Activated CD8-positive, alpha-beta memory T cell treated with anti-CD3 and anti-CD28 coated beads, Interleukin-2, amount 50 U/mL, for 4 hours (primary cell): ENCODE measurements at regions not wholly inside any gene's neighbourhood (a gene's known extent, or its start where the extent isn't known, plus 50 kb on each side); places are given as distances from the start of the nearest gene placed in this dataset.

Source experiments
- DNase-seq: peaks from one replicate; pipeline ENCODE4 v3.0.0-alpha.2; 2020

DNA sequence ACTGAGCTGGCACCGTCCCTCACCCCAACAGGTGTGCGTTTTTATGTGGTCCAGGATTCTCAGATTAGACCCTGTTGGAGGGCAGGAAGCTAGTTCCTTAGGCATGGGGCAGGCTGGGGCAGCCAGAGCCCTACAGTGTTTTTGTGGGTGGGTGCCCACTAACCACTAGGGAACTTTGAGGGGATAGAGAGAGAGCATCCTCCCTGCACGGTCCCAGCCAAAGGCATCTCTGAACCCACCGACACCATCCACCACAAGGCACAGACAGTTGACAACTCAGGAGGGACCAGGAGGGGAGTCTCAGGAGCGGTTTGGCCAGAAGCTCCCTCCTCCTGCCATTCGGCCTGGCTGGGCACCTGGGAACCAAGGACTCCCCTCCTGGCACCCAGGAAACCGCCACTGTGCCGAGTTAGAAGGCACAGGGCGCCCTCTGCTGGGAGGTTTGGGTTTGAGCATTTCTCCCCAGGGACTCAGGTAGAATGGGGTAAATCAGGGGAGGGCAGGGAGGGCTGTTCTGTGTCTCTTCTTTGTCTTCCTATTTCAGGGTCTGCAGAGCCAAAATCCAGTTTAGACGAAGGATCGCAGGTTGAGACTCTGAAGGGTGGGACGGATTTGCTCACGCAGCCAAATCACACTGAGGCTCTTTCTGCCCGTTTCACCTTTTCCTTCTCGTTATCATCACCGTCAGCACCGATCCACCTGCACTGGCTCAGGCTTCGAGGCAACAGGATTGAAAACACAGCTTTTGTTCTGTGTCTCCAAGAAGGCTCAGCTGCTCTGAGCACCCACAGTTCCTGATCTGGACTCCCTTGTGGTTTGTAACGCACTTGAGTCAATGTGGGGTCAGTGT lies 84.8 kb upstream of the COL13A1 start:
- peak; percentile 50 for DNase-seq

DNA sequence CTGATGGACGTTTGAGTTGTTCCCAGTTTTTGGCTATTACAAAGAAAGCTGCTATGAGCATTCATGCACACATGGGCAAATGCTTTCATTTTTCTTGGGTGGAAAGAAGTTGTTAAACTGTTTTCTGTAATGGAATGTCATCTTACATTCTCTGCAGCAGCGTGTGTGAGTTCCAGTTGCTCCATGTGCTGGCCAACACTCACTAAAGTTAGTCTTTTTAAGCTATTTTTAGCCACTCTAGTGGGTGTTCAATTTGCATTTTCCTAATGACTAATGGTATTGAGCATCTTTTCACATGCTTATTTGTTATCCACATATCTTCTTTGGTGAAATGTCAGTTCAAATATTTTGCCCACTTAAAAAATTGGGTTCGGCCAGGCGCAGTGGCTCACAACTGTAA lies 82.8 kb upstream of the COL13A1 start:
- DNase-seq, result no peak

DNA sequence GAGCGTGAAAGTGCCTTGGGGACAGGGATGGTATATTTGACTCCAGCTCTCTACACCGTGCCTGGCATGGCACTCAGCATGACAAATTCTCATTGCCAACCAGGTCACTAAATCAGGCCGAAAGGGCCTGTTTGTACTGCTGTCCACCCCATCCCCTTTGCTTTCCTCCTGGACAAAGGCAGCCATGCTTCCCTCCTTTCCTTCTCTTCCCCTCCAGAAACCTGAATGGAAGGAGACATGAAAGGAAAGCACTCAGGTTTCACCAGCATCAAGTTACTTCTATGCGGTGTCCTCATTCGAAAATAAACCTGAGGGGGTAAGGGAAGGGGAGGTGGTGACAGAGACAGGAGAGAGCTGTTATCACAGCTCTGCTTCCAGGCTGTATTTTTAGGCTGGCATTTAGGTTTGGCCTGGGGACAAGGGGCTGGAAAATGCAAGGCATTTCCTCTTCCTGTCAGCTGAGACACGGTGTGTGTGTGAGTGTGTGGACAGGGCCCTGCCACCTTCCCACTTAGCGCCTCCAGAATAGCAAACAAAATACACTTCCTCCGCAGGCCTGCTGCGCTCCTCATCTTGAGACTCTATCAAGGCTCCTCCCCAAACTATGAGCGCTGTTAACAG lies 79.9 kb upstream of the COL13A1 start:
- no peak for DNase-seq

DNA sequence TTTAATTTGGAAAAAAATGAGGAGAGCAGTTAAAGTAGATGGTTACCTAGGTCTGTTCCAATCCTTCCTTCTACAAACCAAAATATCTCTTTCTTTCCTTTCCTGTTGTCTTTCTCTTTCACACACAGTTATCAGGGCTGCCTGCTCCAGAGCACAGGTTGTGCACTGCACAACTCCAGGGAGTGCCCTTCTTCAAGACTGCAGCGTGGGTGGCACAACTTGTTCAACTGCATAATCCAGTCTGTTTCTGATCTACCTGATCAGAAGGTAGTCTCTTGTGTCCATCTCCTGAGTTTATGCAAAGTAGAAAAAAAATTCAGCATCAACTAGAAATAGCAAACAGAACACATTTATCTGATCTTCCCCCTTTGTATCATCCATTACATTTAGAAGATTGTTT lies 78.1 kb upstream of the COL13A1 start:
- no peak for DNase-seq

- DNase-seq, result no peak
Measured at GRCh38 chr10:69726850-69727249, 74.9 kb upstream of the COL13A1 start.

GRCh38 chr10:69728335-69728870 lies 73.3 kb upstream of the COL13A1 start:
- DNase-seq, result no peak

- no peak for DNase-seq
Measured at GRCh38 chr10:69729326-69730048, 72.2 kb upstream of the COL13A1 start.

DNA sequence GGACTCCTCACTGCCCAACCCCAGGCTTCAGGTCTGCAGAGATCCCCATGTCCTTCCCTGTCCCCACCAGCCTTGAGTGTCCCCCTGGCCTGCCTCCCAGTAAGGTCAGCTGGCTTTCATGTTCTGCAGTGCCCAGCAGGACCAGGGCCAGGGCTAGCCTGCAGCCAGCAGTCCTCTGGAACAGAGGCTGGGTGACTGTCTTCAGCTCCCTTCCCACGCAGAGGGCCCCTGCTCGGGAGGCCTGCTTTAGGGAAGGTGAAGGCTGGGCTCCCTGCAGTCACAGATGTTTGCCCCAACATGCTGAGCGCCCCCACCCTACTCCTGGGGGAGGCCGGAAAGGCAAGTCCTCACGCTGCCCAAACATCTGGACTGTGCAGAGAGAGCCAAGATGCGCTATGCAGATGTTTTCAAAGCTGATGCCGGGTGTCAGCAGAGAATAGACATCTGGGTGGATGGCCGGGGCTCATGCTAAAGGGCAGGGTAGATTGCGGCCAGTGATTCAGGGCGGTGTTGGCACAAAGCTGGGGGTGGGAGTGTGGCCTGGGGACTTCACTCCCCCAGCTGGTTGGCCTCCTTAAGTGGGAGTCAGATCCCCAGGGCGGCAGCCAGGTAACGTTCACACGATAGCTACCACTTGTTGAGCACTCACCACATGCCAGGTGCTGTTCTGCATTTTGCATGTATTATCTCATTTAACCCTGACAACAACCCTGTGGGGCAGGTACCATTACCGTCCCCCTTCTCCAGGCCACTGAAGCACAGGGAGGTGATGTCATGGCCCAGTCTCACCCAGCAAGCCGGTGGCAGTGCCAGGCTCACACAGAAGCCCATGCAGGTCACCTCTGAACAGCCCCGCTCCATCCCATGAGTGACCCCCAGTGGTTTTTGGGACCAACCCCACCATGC lies 71.2 kb upstream of the COL13A1 start:
- DNase-seq, result no peak

GRCh38 chr10:69731184-69731583 lies 70.5 kb upstream of the COL13A1 start:
- no peak for DNase-seq

- DNase-seq, result no peak
Measured at GRCh38 chr10:69731698-69732097, 70.0 kb upstream of the COL13A1 start.

DNA sequence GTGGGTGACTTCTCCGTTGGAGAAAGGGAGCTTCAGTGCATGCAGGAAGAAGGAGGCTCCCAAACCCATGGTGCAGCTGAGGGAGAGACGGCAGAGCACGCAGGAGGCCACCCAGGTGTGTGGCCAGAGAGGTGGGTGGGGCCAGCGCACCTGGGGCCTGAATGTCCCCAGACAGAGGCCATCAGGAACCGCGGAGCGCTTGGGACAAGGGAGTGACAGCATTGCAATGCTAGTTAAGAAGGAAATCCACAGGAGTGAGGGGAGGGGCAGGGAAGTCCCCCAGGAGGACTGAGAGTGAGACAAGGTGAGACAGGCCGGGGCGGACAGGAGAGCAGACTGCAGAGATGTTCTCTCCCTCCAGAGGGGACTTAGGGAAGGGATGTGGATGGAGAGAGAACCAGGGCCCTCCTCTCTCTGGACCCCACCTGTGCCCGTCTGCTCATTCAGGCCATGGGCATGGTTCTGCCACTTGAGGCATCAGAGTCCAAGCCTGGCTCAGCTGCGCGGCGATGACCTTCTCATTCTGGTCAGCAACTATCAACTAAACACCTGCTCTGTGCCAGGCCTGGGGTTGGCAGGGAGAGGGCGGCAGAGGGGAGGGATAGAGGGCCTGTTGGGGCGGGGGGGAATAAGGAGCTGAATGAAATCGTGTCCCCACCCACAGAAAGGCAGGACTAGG lies 69.4 kb upstream of the COL13A1 start:
- no peak for DNase-seq

- no peak for DNase-seq
Measured at GRCh38 chr10:69732826-69733150, 68.9 kb upstream of the COL13A1 start.

GRCh38 chr10:69733791-69734261 lies 67.9 kb upstream of the COL13A1 start:
- no peak for DNase-seq

DNA sequence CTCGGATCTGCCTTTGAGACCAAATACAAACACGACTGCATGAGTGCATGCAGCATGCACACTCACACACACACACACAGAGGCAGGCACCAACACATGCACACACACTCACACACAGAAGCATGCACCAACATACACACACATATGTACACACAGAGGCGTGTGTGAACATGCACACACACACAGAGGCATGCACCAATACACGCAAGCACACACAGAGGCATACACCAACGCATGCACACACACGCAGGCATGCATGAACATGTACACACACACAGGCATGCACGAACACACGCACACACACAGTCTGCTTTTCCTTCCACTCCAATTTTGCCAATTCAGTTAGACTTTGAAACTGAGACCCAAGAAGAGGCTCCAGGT lies 67.3 kb upstream of the COL13A1 start:
- no peak for DNase-seq

- no peak for DNase-seq
Measured at GRCh38 chr10:69734797-69735468, 66.8 kb upstream of the COL13A1 start.

DNA sequence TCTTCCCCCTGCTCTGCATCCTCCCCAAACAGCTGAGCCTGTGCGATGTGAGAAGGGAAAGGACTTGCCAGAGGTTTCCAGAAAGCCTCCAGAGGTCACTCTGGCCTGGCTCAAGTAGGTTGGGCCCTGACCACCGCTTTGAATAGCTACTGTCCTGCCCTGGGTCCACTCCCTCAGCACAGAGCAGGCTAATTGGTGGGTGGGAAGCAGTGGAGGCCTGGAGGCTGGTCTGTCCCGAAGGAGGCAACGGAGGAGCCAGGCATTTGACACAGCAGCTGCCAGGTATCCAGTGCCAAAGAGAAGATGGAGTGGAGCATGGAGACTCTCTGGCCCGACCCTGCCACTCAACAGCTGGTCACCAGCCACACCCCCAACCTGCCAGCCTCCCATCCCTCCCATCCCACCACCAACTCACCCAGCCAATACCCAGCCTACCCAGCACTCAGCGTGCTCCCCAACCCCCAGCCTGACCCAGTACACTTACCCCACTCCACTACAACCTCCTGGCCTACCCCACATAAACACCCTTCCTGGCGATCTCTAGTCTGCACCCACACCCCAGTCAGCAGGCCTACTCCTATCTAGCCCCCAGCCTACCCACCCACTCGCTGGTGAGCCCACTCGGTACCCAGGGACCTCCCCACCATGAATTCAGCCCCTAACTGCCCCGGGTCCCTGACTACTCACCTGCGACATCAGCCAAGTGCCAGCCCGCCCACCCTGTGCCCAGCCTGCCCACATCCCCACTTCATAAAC lies 64.6 kb upstream of the COL13A1 start:
- no peak for DNase-seq

DNA sequence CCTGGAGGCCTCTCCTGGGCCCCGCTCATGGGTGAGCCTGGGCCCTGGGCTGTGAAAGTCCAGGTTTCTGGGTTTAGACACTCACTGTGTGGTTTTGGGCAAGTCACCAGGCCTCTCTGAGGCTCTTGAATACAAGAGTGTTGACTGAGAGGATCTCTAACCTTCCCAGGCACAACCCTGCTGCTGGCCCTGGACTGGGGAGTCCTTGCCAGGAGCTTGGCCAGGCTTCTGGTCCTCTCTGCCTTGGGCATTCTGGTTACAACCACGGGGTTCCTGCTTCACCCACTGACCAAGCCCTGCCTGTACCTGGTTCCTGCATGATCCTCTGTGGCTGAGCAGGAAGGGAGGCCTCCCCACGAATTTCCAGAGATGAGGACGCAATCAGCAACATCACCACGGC lies 63.6 kb upstream of the COL13A1 start:
- no peak for DNase-seq

GRCh38 chr10:69738858-69739435 lies 62.8 kb upstream of the COL13A1 start:
- DNase-seq, result no peak

GRCh38 chr10:69739634-69740033 lies 62.1 kb upstream of the COL13A1 start:
- no peak for DNase-seq

GRCh38 chr10:69740126-69740525 lies 61.6 kb upstream of the COL13A1 start:
- no peak for DNase-seq
